ENCODE measurements at regions not wholly inside any gene's neighbourhood (a gene's known extent, or its start where the extent isn't known, plus 50 kb on each side); places are given as distances from the start of the nearest gene placed in this dataset.
"Not testable (repeated sequence)": the region's sequence is repeated elsewhere in the genome, so short reads cannot be mapped to it uniquely, and the experiment has no call there.

DNA sequence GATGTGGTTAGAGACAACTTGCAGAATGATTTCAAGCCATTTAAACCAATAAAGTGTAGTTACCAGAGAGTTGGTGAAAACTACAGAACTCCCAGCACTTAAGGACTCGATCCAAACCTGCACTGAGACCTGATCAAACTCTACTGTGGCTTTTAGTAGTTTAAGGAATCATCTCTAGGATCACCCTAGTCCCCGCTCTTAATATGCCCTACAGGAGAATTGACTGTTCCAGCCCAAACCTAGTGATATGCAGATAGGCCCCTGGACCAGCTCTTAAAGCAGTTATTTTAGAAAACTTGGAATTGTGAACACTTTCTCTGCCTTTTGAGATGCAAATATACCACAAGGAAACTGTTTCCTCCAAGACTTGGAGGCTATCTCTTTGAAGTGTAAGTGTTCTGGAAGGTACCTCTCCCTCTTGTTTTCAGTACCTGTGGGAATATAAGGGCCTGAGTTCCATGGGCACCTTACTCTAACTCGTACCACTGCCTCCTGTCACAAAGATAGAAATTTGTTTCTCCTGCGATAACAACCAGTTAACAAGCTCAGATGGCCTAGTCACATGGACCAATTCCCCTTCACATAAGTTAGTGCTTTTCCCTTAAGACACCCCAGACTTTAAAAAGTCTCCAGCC is 1367.2 kb upstream of the SLC39A10 start:
- H3K27ac ChIP-seq (ENCODE audit: low read depth, low read length), result no peak overlapping the region
- H3K9me3 ChIP-seq (ENCODE audit: low read depth, low read length), result no peaks in the 10 kb centered on the region
- H4K20me1 ChIP-seq (ENCODE audit: insufficient read depth, low read length), result no peaks in the 10 kb centered on the region
- TF ChIP-seq CTCF (IDR thresholded peaks at IDR 0.05; ENCODE audit: extremely low read depth, low read depth, low read length), result no peak
- no peak overlapping the region for H2AFZ ChIP-seq (ENCODE audit: low read length)
- no peak overlapping the region for H3K4me2 ChIP-seq (ENCODE audit: insufficient read depth, low read length)
- DNase-seq (ENCODE audit: insufficient read length, low spot score, missing footprints), result no peak
- no peak overlapping the region for H3K4me3 ChIP-seq (ENCODE audit: insufficient read depth, low read length)
- no peaks in the 10 kb centered on the region for H3K36me3 ChIP-seq (ENCODE audit: insufficient read depth, low read length)
- H3K4me1 ChIP-seq (ENCODE audit: insufficient read depth, low read length), result no peaks in the 10 kb centered on the region
- H3K79me2 ChIP-seq (ENCODE audit: insufficient read depth, low read length), result no peaks in the 10 kb centered on the region
- H3K27me3 ChIP-seq (ENCODE audit: insufficient read depth, low read length), result no peaks in the 10 kb centered on the region

- not testable (repeated sequence) for H4K20me1 ChIP-seq (ENCODE audit: insufficient read depth, low read length); H3K27ac ChIP-seq (ENCODE audit: low read depth, low read length); H3K36me3 ChIP-seq (ENCODE audit: insufficient read depth, low read length); H3K9me3 ChIP-seq (ENCODE audit: low read depth, low read length); H3K79me2 ChIP-seq (ENCODE audit: insufficient read depth, low read length); H3K4me3 ChIP-seq (ENCODE audit: insufficient read depth, low read length); DNase-seq (ENCODE audit: insufficient read length, low spot score, missing footprints); H3K4me1 ChIP-seq (ENCODE audit: insufficient read depth, low read length); H2AFZ ChIP-seq (ENCODE audit: low read length); H3K4me2 ChIP-seq (ENCODE audit: insufficient read depth, low read length); H3K27me3 ChIP-seq (ENCODE audit: insufficient read depth, low read length)
These were observed 1380.4 kb upstream of the SLC39A10 start for GRCh38 chr2:194276667-194277066.

DNA sequence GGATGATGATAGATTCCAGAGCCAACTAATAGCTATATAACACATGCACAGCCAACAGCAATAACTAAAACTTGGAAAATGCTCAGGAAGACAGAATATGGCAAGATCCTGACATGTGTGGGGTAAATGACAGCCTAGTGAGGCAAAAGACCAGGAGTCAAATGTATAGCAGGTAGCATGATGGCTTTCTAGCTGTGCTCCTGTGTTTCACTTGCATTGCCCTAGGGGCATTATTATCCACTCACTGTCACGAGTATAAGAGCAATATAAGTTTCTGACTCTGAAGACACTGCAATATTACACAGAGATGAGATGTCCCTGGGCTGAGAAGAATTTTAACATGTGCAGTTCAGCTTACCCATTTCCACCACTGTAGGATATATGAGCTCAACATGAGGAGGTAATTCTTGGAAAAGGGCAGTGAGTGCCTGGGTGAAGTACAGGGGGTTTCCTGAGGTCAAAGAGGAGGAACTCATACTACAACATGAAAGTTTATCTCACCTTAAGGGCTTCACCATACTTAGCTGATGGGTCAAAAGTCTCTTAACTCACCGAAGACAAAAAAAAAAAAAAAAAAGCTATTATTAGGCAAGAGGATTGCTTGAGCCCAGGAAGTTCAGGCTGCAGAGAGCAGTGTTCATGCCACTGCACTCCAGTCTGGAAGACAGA is 1385.6 kb upstream of the SLC39A10 start:
- no peak overlapping the region for H3K4me3 ChIP-seq (ENCODE audit: insufficient read depth, low read length)
- no peaks in the 10 kb centered on the region for H4K20me1 ChIP-seq (ENCODE audit: insufficient read depth, low read length)
- no peaks in the 10 kb centered on the region for H3K27me3 ChIP-seq (ENCODE audit: insufficient read depth, low read length)
- TF ChIP-seq CTCF (IDR thresholded peaks at IDR 0.05; ENCODE audit: extremely low read depth, low read depth, low read length), result no peak
- no peaks in the 10 kb centered on the region for H3K79me2 ChIP-seq (ENCODE audit: insufficient read depth, low read length)
- no peak overlapping the region for H2AFZ ChIP-seq (ENCODE audit: low read length)
- no peak overlapping the region for H3K4me2 ChIP-seq (ENCODE audit: insufficient read depth, low read length)
- peaks cover 1% of the 10 kb centered on the region for H3K9me3 ChIP-seq (ENCODE audit: low read depth, low read length)
- no peaks in the 10 kb centered on the region for H3K4me1 ChIP-seq (ENCODE audit: insufficient read depth, low read length)
- DNase-seq (ENCODE audit: insufficient read length, low spot score, missing footprints), result no peak
- H3K36me3 ChIP-seq (ENCODE audit: insufficient read depth, low read length), result no peaks in the 10 kb centered on the region
- H3K27ac ChIP-seq (ENCODE audit: low read depth, low read length), result no peak overlapping the region

GRCh38 chr2:194270648-194271047 is 1386.4 kb upstream of the SLC39A10 start:
- DNase-seq (ENCODE audit: insufficient read length, low spot score, missing footprints), result no peak
- H2AFZ ChIP-seq (ENCODE audit: low read length), result no peak overlapping the region
- H3K27ac ChIP-seq (ENCODE audit: low read depth, low read length), result no peak overlapping the region

More at GRCh38 chr2:194270648-194271047, 1386.4 kb upstream of the SLC39A10 start:
- Histone ChIP-seq H3K27me3 (ENCODE audit: insufficient read depth, low read length) (no peaks in the 10 kb centered on the region), H3K4me3 (ENCODE audit: insufficient read depth, low read length) (no peak overlapping the region), H3K79me2 (ENCODE audit: insufficient read depth, low read length) (no peaks in the 10 kb centered on the region), H3K4me1 (ENCODE audit: insufficient read depth, low read length) (no peaks in the 10 kb centered on the region), H4K20me1 (ENCODE audit: insufficient read depth, low read length) (no peaks in the 10 kb centered on the region), H3K9me3 (ENCODE audit: low read depth, low read length) (peaks cover 1% of the 10 kb centered on the region), H3K4me2 (ENCODE audit: insufficient read depth, low read length) (no peak overlapping the region), H3K36me3 (ENCODE audit: insufficient read depth, low read length) (no peaks in the 10 kb centered on the region)
- TF ChIP-seq CTCF (IDR thresholded peaks at IDR 0.05; ENCODE audit: extremely low read depth, low read depth, low read length), result no peak

All from osteoblast (primary cell).